ENCODE measurements at regions not wholly inside any gene's neighbourhood (a gene's known extent, or its start where the extent isn't known, plus 50 kb on each side); places are given as distances from the start of the nearest gene placed in this dataset.

GRCh38 chr7:1286946-1287645 lies 54.4 kb downstream of the UNCX start:
- BruUV-seq (replicated peaks): no TSS peak
- Histone ChIP-seq H3K9me3 (ENCODE audit: insufficient read depth, low read depth) (no peaks in the 10 kb centered on the region), H3K4me3 (no peak overlapping the region), H3K79me2 (ENCODE audit: low read depth) (no peaks in the 10 kb centered on the region), H3K4me2 (no peak overlapping the region), H3K27me3 (ENCODE audit: insufficient read depth, low read depth) (peaks cover 99% of the 10 kb centered on the region), H3K36me3 (ENCODE audit: low read depth) (no peaks in the 10 kb centered on the region), H3F3A (ENCODE audit: insufficient read depth, low read depth) (no peaks in the 10 kb centered on the region), H2AFZ (no peak overlapping the region), H3K4me1 (replicated peaks; ENCODE audit: insufficient read depth) (no peaks in the 10 kb centered on the region), H4K20me1 (ENCODE audit: insufficient read depth) (no peaks in the 10 kb centered on the region), H3K27ac (no peak overlapping the region), H3K9me2 (ENCODE audit: insufficient read depth) (no peaks in the 10 kb centered on the region)
- TF ChIP-seq EZH2 (IDR thresholded peaks at IDR 0.05; ENCODE audit: low read depth) (no peak), CTCF (conservative IDR thresholded peaks at IDR 0.05) (no peak)
- CTCF ChIA-PET: no interaction called here
- no peak for DNase-seq
- POLR2A ChIA-PET (ENCODE audit: unreplicated experiment): no interaction called here
- intact Hi-C loops (cut with micrococcal nuclease; ENCODE audit: unreplicated experiment): no loop called here

GRCh38 chr7:1287752-1288201 lies 55.1 kb downstream of the UNCX start:
- Histone ChIP-seq H3K27ac (no peak overlapping the region), H3K4me2 (no peak overlapping the region), H3K9me3 (ENCODE audit: insufficient read depth, low read depth) (no peaks in the 10 kb centered on the region), H2AFZ (no peak overlapping the region), H3K4me3 (no peak overlapping the region), H3K36me3 (ENCODE audit: low read depth) (no peaks in the 10 kb centered on the region), H3K27me3 (ENCODE audit: insufficient read depth, low read depth) (peaks cover 99% of the 10 kb centered on the region), H3K4me1 (replicated peaks; ENCODE audit: insufficient read depth) (no peaks in the 10 kb centered on the region), H3K79me2 (ENCODE audit: low read depth) (no peaks in the 10 kb centered on the region), H3F3A (ENCODE audit: insufficient read depth, low read depth) (no peaks in the 10 kb centered on the region), H4K20me1 (ENCODE audit: insufficient read depth) (no peaks in the 10 kb centered on the region), H3K9me2 (ENCODE audit: insufficient read depth) (no peaks in the 10 kb centered on the region)
- intact Hi-C loops (cut with micrococcal nuclease; ENCODE audit: unreplicated experiment): no loop called here
- TF ChIP-seq EZH2 (IDR thresholded peaks at IDR 0.05; ENCODE audit: low read depth) (no peak), CTCF (conservative IDR thresholded peaks at IDR 0.05) (no peak)
- DNase-seq: no peak
- no TSS peak for BruUV-seq (replicated peaks)
- ChIA-PET CTCF (no interaction called here), POLR2A (ENCODE audit: unreplicated experiment) (no interaction called here)

- Histone ChIP-seq H3K9me2 (ENCODE audit: insufficient read depth) (no peaks in the 10 kb centered on the region), H3K27ac (no peak overlapping the region), H3K4me2 (no peak overlapping the region), H3F3A (ENCODE audit: insufficient read depth, low read depth) (no peaks in the 10 kb centered on the region), H3K4me3 (no peak overlapping the region), H3K27me3 (ENCODE audit: insufficient read depth, low read depth) (peaks cover 99% of the 10 kb centered on the region), H3K9me3 (ENCODE audit: insufficient read depth, low read depth) (no peaks in the 10 kb centered on the region), H3K4me1 (replicated peaks; ENCODE audit: insufficient read depth) (no peaks in the 10 kb centered on the region), H4K20me1 (ENCODE audit: insufficient read depth) (no peaks in the 10 kb centered on the region), H3K36me3 (ENCODE audit: low read depth) (no peaks in the 10 kb centered on the region), H3K79me2 (ENCODE audit: low read depth) (no peaks in the 10 kb centered on the region), H2AFZ (no peak overlapping the region)
- ChIA-PET CTCF (no interaction called here), POLR2A (ENCODE audit: unreplicated experiment) (no interaction called here)
- BruUV-seq (replicated peaks): no TSS peak
- intact Hi-C loops (cut with micrococcal nuclease; ENCODE audit: unreplicated experiment): no loop called here
- DNase-seq: no peak
- no peak for TF ChIP-seq EZH2 (IDR thresholded peaks at IDR 0.05; ENCODE audit: low read depth)
- TF ChIP-seq CTCF (conservative IDR thresholded peaks at IDR 0.05): no peak
These were observed 55.8 kb downstream of the UNCX start for GRCh38 chr7:1288390-1288995.

Measured in PC-9 (cell line).